SK-N-SH (cell line): ENCODE measurements at regions not wholly inside any gene's neighbourhood (a gene's known extent, or its start where the extent isn't known, plus 50 kb on each side); places are given as distances from the start of the nearest gene placed in this dataset.

Source experiments
- CTCF ChIA-PET: fragments of 300-600, 350-600 bp; formaldehyde crosslinking; extraction: SDS; loops from one replicate; lab custom pipeline; 2021; lab: Yijun Ruan, JAX
- POLR2A ChIA-PET: fragments of 350-600 bp; sonication (Branson Sonifier 250); formaldehyde crosslinking; extraction: SDS; loops from one replicate; lab custom pipeline; 2020; ENCODE audit warnings: antibody characterized with exemption, inconsistent platforms; lab: Yijun Ruan, JAX
- DNase-seq: peaks from one replicate; pipeline ENCODE4 v3.0.0; 2012
- H2AFZ ChIP-seq: fragments of 200-600 bp; sonication (generic); 2 replicates; pipeline ENCODE4 v1.8.1; 2016; ENCODE audit warnings: antibody characterized with exemption, mild to moderate bottlenecking, low read depth
- H3F3A ChIP-seq: fragments of 200-600 bp; sonication (generic); replicated peaks from 2 replicates; pipeline ENCODE3; 2016; ENCODE audit warnings: antibody characterized with exemption, mild to moderate bottlenecking; ENCODE audit not compliant: insufficient read depth
- H3K27ac ChIP-seq, 2 experiments: fragments of 200-500 bp in 1 of 2; fragments of 200-600 bp in 1 of 2; sonication (Bioruptor generic) in 1 of 2; sonication (generic), shearing (Covaris generic) in 1 of 2; 2 replicates each; pipeline versions ENCODE4 v1.5.1 to v1.6.1; 2014 to 2016; ENCODE audit warnings: low read depth in 2 of 2, inconsistent platforms in 1 of 2, low read length in 1 of 2, mild to moderate bottlenecking in 1 of 2, mixed read lengths in 1 of 2
- H3K27me3 ChIP-seq: fragments of 200-600 bp; sonication (generic), shearing (Covaris generic); 2 replicates; pipeline ENCODE4 v1.6.1; 2016; ENCODE audit warnings: mixed run types; ENCODE audit not compliant: insufficient read depth
- H3K36me3 ChIP-seq, 2 experiments: fragments of 200-500 bp in 1 of 2; fragments of 200-600 bp in 1 of 2; sonication (Bioruptor generic) in 1 of 2; sonication (generic) in 1 of 2; replicated peaks in 1 of 2; 2 replicates each; pipeline versions ENCODE3 to v1.5.1; 2014 to 2016; ENCODE audit warnings: low read length in 1 of 2, mild to moderate bottlenecking in 1 of 2; ENCODE audit not compliant: insufficient read depth in 2 of 2, control insufficient read depth in 1 of 2
- H3K4me1 ChIP-seq, 2 experiments: fragments of 200-500 bp in 1 of 2; fragments of 200-600 bp in 1 of 2; sonication (Bioruptor generic) in 1 of 2; sonication (generic), shearing (Covaris generic) in 1 of 2; 2 replicates each; pipeline versions ENCODE4 v1.5.1 to v1.6.1; 2014 to 2016; ENCODE audit warnings: low read depth in 1 of 2, low read length in 1 of 2, mixed run types in 1 of 2; ENCODE audit not compliant: insufficient read depth in 2 of 2, control insufficient read depth in 1 of 2
- H3K4me2 ChIP-seq: fragments of 200-600 bp; sonication (generic), shearing (Covaris generic); 2 replicates; pipeline ENCODE4 v1.6.1; 2017; ENCODE audit warnings: mixed run types
- H3K4me3 ChIP-seq, 2 experiments: fragments of 200-500 bp in 1 of 2; fragments of 200-600 bp in 1 of 2; sonication (Bioruptor generic) in 1 of 2; sonication (generic), shearing (Covaris generic) in 1 of 2; 2 replicates each; pipeline versions ENCODE4 v1.5.1 to v1.8.1; 2014 to 2016; ENCODE audit warnings: low read depth in 2 of 2, inconsistent platforms in 1 of 2, low read length in 1 of 2, mild to moderate bottlenecking in 1 of 2, mixed read lengths in 1 of 2, moderate library complexity in 1 of 2
- H3K79me2 ChIP-seq: fragments of 200-600 bp; sonication (generic); 2 replicates; pipeline ENCODE4 v1.8.1; 2017; ENCODE audit warnings: mild to moderate bottlenecking; ENCODE audit not compliant: insufficient read depth
- H3K9ac ChIP-seq: fragments of 200-600 bp; sonication (generic); 2 replicates; pipeline ENCODE4 v1.6.1; 2017; ENCODE audit warnings: mixed run types
- H3K9me2 ChIP-seq: fragments of 200-600 bp; sonication (generic); 2 replicates; pipeline ENCODE4 v1.6.1; 2017; ENCODE audit warnings: mixed run types
- H3K9me3 ChIP-seq: fragments of 200-600 bp; sonication (generic); 2 replicates; pipeline ENCODE4 v1.6.1; 2017; ENCODE audit warnings: mixed run types, mild to moderate bottlenecking, moderate library complexity
- H4K20me1 ChIP-seq: fragments of 200-600 bp; sonication (generic); 2 replicates; pipeline ENCODE4 v1.6.1; 2017; ENCODE audit warnings: mild to moderate bottlenecking, mixed run types; ENCODE audit not compliant: insufficient read depth
- CHD2 ChIP-seq: fragments of 150-350 bp; IDR thresholded peaks from 2 replicates; pipeline ENCODE4 v1.6.1; 2018; ENCODE audit warnings: low read length; ENCODE audit not compliant: partially characterized antibody
- CTCF ChIP-seq: fragments of 200-600 bp; sonication (generic); IDR thresholded peaks from 2 replicates; pipeline ENCODE4 v1.6.1; 2017; ENCODE audit warnings: antibody characterized with exemption, mild to moderate bottlenecking, moderate library complexity
- ELF1 ChIP-seq: IDR thresholded peaks from 2 replicates; pipeline ENCODE4 v1.4.0; 2012
- EZH2phosphoT487 ChIP-seq: fragments of 200-600 bp; sonication (generic); IDR thresholded peaks from 2 replicates; pipeline ENCODE4 v1.6.1; 2017; ENCODE audit warnings: low read depth, mixed run types, mild to moderate bottlenecking, antibody characterized with exemption, moderate library complexity, borderline replicate concordance
- FOSL2 ChIP-seq: IDR thresholded peaks from 2 replicates; pipeline ENCODE4 v1.4.0; 2012; ENCODE audit warnings: low read depth, mild to moderate bottlenecking, moderate library complexity, borderline replicate concordance
- GATA2 ChIP-seq: sonication (generic); formaldehyde crosslinking; IDR thresholded peaks from 2 replicates; pipeline ENCODE4 v1.5.0; 2020; ENCODE audit warnings: mild to moderate bottlenecking, missing genetic modification reagents
- JUND ChIP-seq: IDR thresholded peaks from 2 replicates; pipeline ENCODE4 v1.4.0; 2012
- NFIC ChIP-seq: IDR thresholded peaks from 2 replicates; pipeline ENCODE4 v1.4.0; 2012; ENCODE audit warnings: borderline replicate concordance
- NRF1 ChIP-seq: IDR thresholded peaks from 2 replicates; pipeline ENCODE4 v1.6.1; 2012; ENCODE audit warnings: low read depth, mild to moderate bottlenecking, low read length
- RAD21 ChIP-seq: IDR thresholded peaks from 2 replicates; pipeline ENCODE4 v1.6.1; 2012; ENCODE audit warnings: mild to moderate bottlenecking, low read length
- RXRA ChIP-seq: IDR thresholded peaks from 2 replicates; pipeline ENCODE4 v1.4.0; 2012; ENCODE audit warnings: low read depth, mild to moderate bottlenecking, borderline replicate concordance
- SIN3A ChIP-seq: IDR thresholded peaks from 2 replicates; pipeline ENCODE4 v1.6.1; 2012; ENCODE audit warnings: low read depth, mild to moderate bottlenecking, low read length, moderate library complexity, borderline replicate concordance
- SMC3 ChIP-seq: IDR thresholded peaks from 2 replicates; pipeline ENCODE4 v1.6.1; 2012; ENCODE audit warnings: low read depth, low read length, improper control_type of control experiment
- TAF1 ChIP-seq: IDR thresholded peaks from 2 replicates; pipeline ENCODE4 v1.6.1; 2012; ENCODE audit warnings: low read depth, mild to moderate bottlenecking, low read length, moderate library complexity, borderline replicate concordance
- TCF12 ChIP-seq: IDR thresholded peaks from 2 replicates; pipeline ENCODE4 v1.4.0; 2012
- ZBTB33 ChIP-seq: IDR thresholded peaks from 2 replicates; pipeline ENCODE4 v1.4.0; 2012; ENCODE audit warnings: low read depth, borderline replicate concordance
- WGBS: methylation state at CpG from one replicate; pipeline ENCODE4 v1.1.6; 2017; ENCODE audit warnings: low lambda C conversion rate; 5-methylcytosine and 5-hydroxymethylcytosine counted together

- Histone ChIP-seq H3F3A (no peaks in the 10 kb centered on the region), H3K27me3 (no peaks in the 10 kb centered on the region), H3K9ac (no peak overlapping the region), H3K9me2 (no peaks in the 10 kb centered on the region), H3K36me3 (no peaks in the 10 kb centered on the region), H3K27ac (no peak overlapping the region), H3K9me3 (no peaks in the 10 kb centered on the region), H2AFZ (no peak overlapping the region), H4K20me1 (no peaks in the 10 kb centered on the region), H3K4me1 (peaks cover 12 to 15% of the 10 kb centered on the region in 2 experiments; a peak in 3 of 4 replicates), H3K4me3 (no peak overlapping the region), H3K79me2 (no peaks in the 10 kb centered on the region), H3K4me2 (no peak overlapping the region)
- TF ChIP-seq CTCF (peak; percentile 76), RAD21 (peak; percentile 74), SMC3 (peak; percentile 65), NRF1 (no peak)
- ChIA-PET CTCF (interaction anchor here (0.6 to 1.7 kb wide), 6 partner anchors 11 to 547 kb away, joined by 3 to 8 read pairs (median 3); no protein-coding TSS in a partner anchor), POLR2A (no interaction called here)
- DNase-seq, result peak; percentile 13
Observed at GRCh38 chr12:59087077-59087673, 166.9 kb upstream of the LRIG3 start.

- DNase-seq, result no peak
- H3K4me1 ChIP-seq, result peaks cover 12 to 15% of the 10 kb centered on the region in 2 experiments; a peak in 3 of 4 replicates
- peak overlapping the region in 1 of 2 experiments; percentile 92; a peak in 2 of 4 replicates for H3K27ac ChIP-seq
- WGBS, result 92% methylated on average over 4 of the region's 4 CpGs
- no peak overlapping the region for H3K4me2 ChIP-seq
- H3K4me3 ChIP-seq, result no peak overlapping the region
- H3K36me3 ChIP-seq, result no peaks in the 10 kb centered on the region
- no peaks in the 10 kb centered on the region for H3K9me3 ChIP-seq
- ChIA-PET POLR2A (no interaction called here), CTCF (interaction anchor here (0.7 to 1.7 kb wide), 3 partner anchors 27 to 546 kb away, joined by 3 to 8 read pairs (median 4); no protein-coding TSS in a partner anchor)
- no peak overlapping the region for H3K9ac ChIP-seq
- H3K79me2 ChIP-seq, result no peaks in the 10 kb centered on the region
- H3F3A ChIP-seq, result no peaks in the 10 kb centered on the region
- H4K20me1 ChIP-seq, result no peaks in the 10 kb centered on the region
- no peaks in the 10 kb centered on the region for H3K27me3 ChIP-seq
- H2AFZ ChIP-seq, result no peak overlapping the region
- no peaks in the 10 kb centered on the region for H3K9me2 ChIP-seq
- TF ChIP-seq SIN3A (no peak), ZBTB33 (no peak), SMC3 (no peak), ELF1 (no peak), FOSL2 (no peak), GATA2 (no peak), NRF1 (no peak), RXRA (no peak), JUND (no peak), CHD2 (no peak), TAF1 (no peak), TCF12 (no peak), CTCF (no peak), NFIC (no peak), EZH2phosphoT487 (no peak)
Observed at GRCh38 chr12:59086126-59086525, 165.8 kb upstream of the LRIG3 start.
